CD4-positive, alpha-beta memory T cell (primary cell): ENCODE measurements at regions not wholly inside any gene's neighbourhood (a gene's known extent, or its start where the extent isn't known, plus 50 kb on each side); places are given as distances from the start of the nearest gene placed in this dataset.

Source experiments
- CTCF ChIA-PET: fragments of 350-600 bp; sonication (Branson Sonifier 250); formaldehyde crosslinking; loops from one replicate; lab custom pipeline; 2021; ENCODE audit warnings: inconsistent platforms; ENCODE audit not compliant: partially characterized antibody; lab: Charles Lee
- POLR2A ChIA-PET: fragments of 350-600 bp; sonication (Branson Sonifier 250); formaldehyde crosslinking; loops from one replicate; lab custom pipeline; 2021; ENCODE audit not compliant: partially characterized antibody; lab: Charles Lee
- DNase-seq, 5 donors: peaks; one replicate each; pipeline versions ENCODE4 v3.0.0 to v3.0.0-alpha.2; 2020 to 2022; ENCODE audit warnings: mixed read lengths in 1 of 5
- H3K27ac ChIP-seq: one replicate; pipeline ENCODE4 v1.7.0; 2013; ENCODE audit warnings: low read depth, low read length
- H3K27me3 ChIP-seq: 2 replicates; pipeline ENCODE4 v1.7.0; 2013; ENCODE audit warnings: mild to moderate bottlenecking, low read length, moderate library complexity; ENCODE audit not compliant: insufficient read depth
- H3K36me3 ChIP-seq: 2 replicates; pipeline ENCODE4 v1.7.0; 2013; ENCODE audit warnings: mild to moderate bottlenecking, low read length, moderate library complexity; ENCODE audit not compliant: insufficient read depth
- H3K4me1 ChIP-seq: 2 replicates; pipeline ENCODE4 v1.7.0; 2013; ENCODE audit warnings: mild to moderate bottlenecking, low read length, moderate library complexity; ENCODE audit not compliant: insufficient read depth
- H3K4me3 ChIP-seq, 2 donors: one replicate each; pipeline ENCODE4 v1.7.0; 2013; ENCODE audit warnings: low read length in 2 of 2, mild to moderate bottlenecking in 1 of 2
- H3K9me3 ChIP-seq, 2 donors: one replicate each; pipeline ENCODE4 v1.7.0; 2013; ENCODE audit warnings: low read length in 2 of 2, control low read depth in 1 of 2; ENCODE audit not compliant: control insufficient read depth in 1 of 2
- H3K27ac Mint-ChIP-seq, 7 donors: one replicate each; pipeline ENCODE4 v1.8.0; 2020 to 2021; ENCODE audit warnings: mixed read lengths in 7 of 7, mild to moderate bottlenecking in 6 of 7, inconsistent platforms in 3 of 7, moderate library complexity in 3 of 7
- H3K27me3 Mint-ChIP-seq, 2 donors: one replicate each; pipeline ENCODE4 v1.8.0; 2020 to 2021; ENCODE audit warnings: mixed read lengths in 2 of 2
- H3K36me3 Mint-ChIP-seq, 2 donors: one replicate each; pipeline ENCODE4 v1.8.0; 2020 to 2021; ENCODE audit warnings: mixed read lengths in 2 of 2, inconsistent platforms in 1 of 2, mild to moderate bottlenecking in 1 of 2
- H3K4me1 Mint-ChIP-seq, 4 donors: one replicate each; pipeline ENCODE4 v1.8.0; 2020 to 2021; ENCODE audit warnings: mixed read lengths in 4 of 4, mild to moderate bottlenecking in 1 of 4
- H3K4me3 Mint-ChIP-seq, 8 donors: one replicate each; pipeline ENCODE4 v1.8.0; 2020 to 2021; ENCODE audit warnings: mixed read lengths in 8 of 8, mild to moderate bottlenecking in 7 of 8, moderate library complexity in 6 of 8, inconsistent platforms in 3 of 8
- H3K9me3 Mint-ChIP-seq, 8 donors: one replicate each; pipeline ENCODE4 v1.8.0; 2020 to 2021; ENCODE audit warnings: mixed read lengths in 8 of 8, mild to moderate bottlenecking in 5 of 8, inconsistent platforms in 3 of 8, moderate library complexity in 1 of 8
- intact Hi-C: fragments of 100-400 bp; cut with micrococcal nuclease; formaldehyde crosslinking; loops from one replicate; pipeline ENCODE4 v1.15.1; 2023

DNA sequence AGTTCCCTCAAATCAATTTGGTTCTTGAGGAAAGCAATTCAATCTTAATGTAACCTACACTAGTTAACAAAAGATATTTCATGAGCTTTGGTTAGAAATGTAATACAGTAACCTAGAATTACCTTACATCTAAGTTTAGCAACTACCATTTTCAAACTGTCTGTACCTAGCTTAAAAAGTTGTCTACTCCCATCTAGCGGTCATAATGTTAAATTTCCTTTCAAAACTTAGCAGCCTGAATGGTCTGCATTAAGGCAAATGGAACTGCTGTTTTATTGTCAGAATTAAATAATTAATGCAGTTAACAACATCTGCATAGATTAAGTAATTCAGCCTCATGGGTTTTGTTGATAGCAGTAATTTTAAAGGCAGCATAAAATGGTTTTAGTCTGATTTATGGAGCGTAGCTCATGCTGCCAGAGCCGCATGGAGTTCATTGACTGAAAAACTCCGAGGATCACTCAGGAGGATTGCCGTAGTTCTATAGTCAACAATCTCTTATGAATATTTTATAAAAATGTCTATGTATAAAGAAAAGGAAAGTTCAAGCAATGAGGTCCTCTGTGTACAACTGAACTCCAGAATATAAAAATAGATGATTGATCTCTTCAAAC is 485.4 kb upstream of the MANEA start:
- Histone ChIP-seq H3K4me3 (no peak overlapping the region), H3K36me3 (no peaks in the 10 kb centered on the region), H3K27me3 (no peaks in the 10 kb centered on the region), H3K9me3 (no peaks in the 10 kb centered on the region), H3K27ac (no peak overlapping the region), H3K4me1 (no peaks in the 10 kb centered on the region)
- ChIA-PET POLR2A (no interaction called here), CTCF (interaction anchor here (1.2 kb wide), 1 partner anchor 9 kb away, joined by 5 read pairs; no protein-coding TSS in a partner anchor)
- Mint-ChIP-seq H3K27ac (no peak overlapping the region), H3K4me3 (no peak overlapping the region), H3K36me3 (no peaks in the 10 kb centered on the region), H3K27me3 (no peaks in the 10 kb centered on the region), H3K4me1 (no peaks in the 10 kb centered on the region), H3K9me3 (no peaks in the 10 kb centered on the region)
- no peak for DNase-seq
- intact Hi-C loops: no loop called here

DNA sequence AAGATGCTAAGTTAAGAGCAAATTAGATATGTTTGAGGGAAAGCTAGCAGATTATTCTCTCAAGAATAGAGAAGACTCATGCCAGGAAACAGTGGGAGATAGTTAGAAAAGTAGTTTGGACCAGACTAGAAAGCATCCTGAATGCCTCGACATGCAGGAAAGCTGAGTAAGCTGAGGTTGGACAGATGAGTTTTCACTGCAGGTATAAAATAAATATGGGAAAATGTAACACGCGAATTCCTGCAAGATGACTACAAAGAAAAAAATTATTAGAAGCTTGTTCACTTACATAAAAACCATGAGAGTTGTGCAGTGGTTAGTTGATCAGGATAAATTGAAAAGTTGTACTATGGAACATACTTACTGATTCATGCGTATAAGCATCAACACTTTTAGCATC is 484.2 kb upstream of the MANEA start:
- CTCF ChIA-PET: no interaction called here

DNA sequence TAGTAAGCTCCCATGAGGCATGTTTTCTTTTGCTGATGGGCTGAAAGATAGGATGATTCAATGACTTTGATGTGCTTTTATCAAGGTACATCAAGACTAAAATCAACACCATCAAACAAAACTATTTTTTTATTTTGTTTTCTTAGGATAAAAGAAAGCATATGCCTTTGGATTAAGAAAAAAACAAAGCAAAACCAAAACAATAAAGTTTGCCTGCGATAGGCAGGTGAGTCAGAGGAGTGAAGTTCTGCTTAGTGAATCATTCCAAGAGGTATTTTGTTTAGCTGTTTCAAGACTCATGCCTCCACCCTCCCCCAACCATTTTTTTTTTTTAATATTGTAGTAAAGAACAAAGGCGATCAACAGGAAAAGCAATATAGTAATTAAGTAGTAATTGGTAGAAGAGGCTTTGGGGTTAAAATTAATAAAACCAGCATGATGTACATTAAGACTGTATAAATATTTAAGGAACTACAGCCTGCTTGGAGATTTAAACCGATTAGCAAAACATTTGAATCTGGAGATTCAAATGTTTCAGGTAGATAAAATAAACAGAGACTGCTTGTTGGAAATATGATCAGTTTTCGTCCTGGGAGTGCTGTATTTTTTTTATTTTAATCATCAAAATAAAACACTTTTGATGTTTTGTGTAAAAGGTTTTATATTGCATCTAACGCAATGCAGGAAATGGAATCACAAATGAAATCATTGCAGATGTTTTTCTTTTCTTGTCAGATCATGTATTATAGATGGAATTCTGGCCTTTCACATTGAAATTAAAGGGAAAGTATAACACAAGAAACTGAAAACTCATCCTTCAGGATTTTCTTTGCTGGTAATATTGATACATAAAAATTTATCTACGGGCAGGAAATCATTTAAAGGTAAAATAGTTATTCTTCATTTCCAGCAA is 482.3 kb upstream of the MANEA start:
- Histone ChIP-seq H3K4me1 (no peaks in the 10 kb centered on the region), H3K4me3 (no peak overlapping the region), H3K27me3 (no peaks in the 10 kb centered on the region), H3K9me3 (no peaks in the 10 kb centered on the region), H3K36me3 (no peaks in the 10 kb centered on the region), H3K27ac (no peak overlapping the region)
- POLR2A ChIA-PET: no interaction called here
- CTCF ChIA-PET: no interaction called here
- Mint-ChIP-seq H3K27me3 (no peaks in the 10 kb centered on the region), H3K4me3 (no peak overlapping the region), H3K36me3 (no peaks in the 10 kb centered on the region), H3K27ac (no peak overlapping the region), H3K4me1 (no peaks in the 10 kb centered on the region), H3K9me3 (no peaks in the 10 kb centered on the region)
- intact Hi-C loops: no loop called here
- no peak for DNase-seq

More for the DNA sequence above, 484.2 kb upstream of the MANEA start:
- Mint-ChIP-seq H3K9me3 (no peaks in the 10 kb centered on the region), H3K4me3 (no peak overlapping the region), H3K4me1 (no peaks in the 10 kb centered on the region), H3K27me3 (no peaks in the 10 kb centered on the region), H3K36me3 (no peaks in the 10 kb centered on the region), H3K27ac (no peak overlapping the region)
- no peak for DNase-seq
- no peaks in the 10 kb centered on the region for H3K36me3 ChIP-seq
- POLR2A ChIA-PET: no interaction called here
- no peaks in the 10 kb centered on the region for H3K4me1 ChIP-seq
- no peak overlapping the region for H3K4me3 ChIP-seq
- no peak overlapping the region for H3K27ac ChIP-seq
- H3K9me3 ChIP-seq: no peaks in the 10 kb centered on the region
- no peaks in the 10 kb centered on the region for H3K27me3 ChIP-seq
- intact Hi-C loops: no loop called here

DNA sequence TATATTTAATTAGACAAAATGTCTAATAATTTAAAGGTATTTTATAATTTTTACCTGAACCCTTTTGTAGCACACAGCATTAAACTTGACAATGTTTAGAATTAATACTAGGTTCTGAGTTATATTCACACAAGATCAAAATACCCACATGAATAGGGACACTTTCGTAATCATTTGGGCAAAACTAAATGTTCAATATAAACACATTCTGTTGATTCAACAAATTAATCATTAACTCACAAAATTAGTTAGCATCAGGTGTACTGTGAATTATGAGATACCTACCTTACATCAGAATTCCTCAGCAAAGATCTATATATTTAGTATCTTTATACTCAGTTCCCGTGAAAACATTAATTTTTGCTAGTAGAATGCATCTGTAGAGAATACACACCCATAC is 481.5 kb upstream of the MANEA start:
- Mint-ChIP-seq H3K4me1 (no peaks in the 10 kb centered on the region), H3K27ac (no peak overlapping the region), H3K4me3 (no peak overlapping the region), H3K36me3 (no peaks in the 10 kb centered on the region), H3K27me3 (no peaks in the 10 kb centered on the region), H3K9me3 (no peaks in the 10 kb centered on the region)
- Histone ChIP-seq H3K27ac (no peak overlapping the region), H3K27me3 (no peaks in the 10 kb centered on the region), H3K9me3 (no peaks in the 10 kb centered on the region), H3K4me1 (no peaks in the 10 kb centered on the region), H3K36me3 (no peaks in the 10 kb centered on the region), H3K4me3 (no peak overlapping the region)
- intact Hi-C loops: no loop called here
- POLR2A ChIA-PET: no interaction called here
- DNase-seq: no peak
- CTCF ChIA-PET: no interaction called here

DNA sequence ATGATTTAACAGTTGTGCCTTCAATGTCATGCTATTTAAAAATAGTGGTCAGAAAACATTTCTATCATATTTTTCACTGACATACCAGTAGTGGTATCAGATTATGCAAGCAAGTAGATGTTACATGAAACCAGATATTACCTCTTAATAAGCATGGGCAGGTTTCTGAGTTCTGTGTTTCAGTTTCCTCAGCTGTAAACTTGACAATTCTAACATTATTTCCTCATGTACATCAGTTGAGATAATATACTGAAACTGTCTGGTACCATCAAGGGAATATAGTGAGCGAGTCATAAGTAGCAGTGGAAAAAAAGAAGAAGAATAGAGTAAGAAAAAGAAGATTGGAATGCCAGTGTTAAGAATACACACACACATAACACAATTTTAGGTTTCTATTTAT is 477.9 kb upstream of the MANEA start:
- POLR2A ChIA-PET: no interaction called here
- Mint-ChIP-seq H3K9me3 (no peaks in the 10 kb centered on the region), H3K4me1 (no peaks in the 10 kb centered on the region), H3K27ac (no peak overlapping the region), H3K36me3 (no peaks in the 10 kb centered on the region), H3K4me3 (no peak overlapping the region), H3K27me3 (no peaks in the 10 kb centered on the region)
- intact Hi-C loops: no loop called here
- Histone ChIP-seq H3K4me1 (no peaks in the 10 kb centered on the region), H3K27me3 (no peaks in the 10 kb centered on the region), H3K9me3 (no peaks in the 10 kb centered on the region), H3K27ac (no peak overlapping the region), H3K4me3 (no peak overlapping the region), H3K36me3 (no peaks in the 10 kb centered on the region)
- CTCF ChIA-PET: no interaction called here
- DNase-seq: no peak

DNA sequence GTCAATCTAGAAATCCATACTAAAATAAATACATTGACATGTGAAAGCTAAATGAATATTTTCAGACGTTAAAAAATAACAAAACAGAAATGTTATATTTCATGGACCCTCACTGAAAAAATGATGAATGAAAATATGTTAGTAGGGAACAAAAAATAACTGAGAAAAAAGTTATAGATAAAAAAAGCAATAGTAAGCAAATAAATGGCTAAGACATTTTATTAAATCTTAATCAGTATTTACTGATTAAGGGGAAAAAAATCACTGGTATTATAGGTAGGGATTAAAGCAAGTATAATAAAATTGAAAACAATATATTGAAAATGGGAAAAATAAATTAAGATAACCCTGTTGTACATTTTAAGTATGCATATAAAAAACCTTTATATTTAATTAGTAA is 468.1 kb upstream of the MANEA start:
- Mint-ChIP-seq H3K9me3 (peaks cover 0 to 2% (median 0%) of the 10 kb centered on the region in 8 donors), H3K36me3 (no peaks in the 10 kb centered on the region), H3K27ac (no peak overlapping the region), H3K4me1 (no peaks in the 10 kb centered on the region), H3K4me3 (no peak overlapping the region), H3K27me3 (no peaks in the 10 kb centered on the region)
- no peaks in the 10 kb centered on the region for H3K9me3 ChIP-seq
- H3K4me1 ChIP-seq: no peaks in the 10 kb centered on the region
- no peaks in the 10 kb centered on the region for H3K36me3 ChIP-seq
- H3K4me3 ChIP-seq: no peak overlapping the region
- CTCF ChIA-PET: no interaction called here
- POLR2A ChIA-PET: no interaction called here
- no peak for DNase-seq
- intact Hi-C loops: no loop called here
- no peak overlapping the region for H3K27ac ChIP-seq
- H3K27me3 ChIP-seq: no peaks in the 10 kb centered on the region

DNA sequence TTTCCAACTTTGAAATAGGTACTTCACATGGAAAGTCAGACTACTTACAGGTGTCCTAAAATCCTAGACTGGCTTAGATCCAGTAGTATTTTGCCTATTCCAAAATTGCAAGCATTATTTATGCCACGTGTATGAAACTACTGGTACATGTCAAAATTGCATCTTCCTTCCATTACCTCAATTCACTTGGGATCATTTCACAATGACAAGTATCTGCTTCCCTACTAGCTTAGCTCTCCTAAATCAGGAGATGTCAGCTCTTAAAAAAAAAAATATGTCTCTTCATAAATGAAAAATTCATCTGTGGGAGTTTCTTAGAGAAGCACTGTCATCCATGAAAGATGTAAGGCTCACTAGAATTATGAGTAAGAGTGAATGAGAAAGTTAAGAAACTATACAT is 466.6 kb upstream of the MANEA start:
- POLR2A ChIA-PET: no interaction called here
- no peak overlapping the region for H3K27ac Mint-ChIP-seq
- Histone ChIP-seq H3K4me1 (no peaks in the 10 kb centered on the region), H3K36me3 (no peaks in the 10 kb centered on the region), H3K4me3 (no peak overlapping the region), H3K27ac (no peak overlapping the region), H3K27me3 (no peaks in the 10 kb centered on the region), H3K9me3 (no peaks in the 10 kb centered on the region)
- no peak for DNase-seq
- H3K4me3 Mint-ChIP-seq: no peak overlapping the region
- no peaks in the 10 kb centered on the region for H3K4me1 Mint-ChIP-seq
- intact Hi-C loops: no loop called here
- H3K27me3 Mint-ChIP-seq: no peaks in the 10 kb centered on the region
- peaks cover 0 to 2% (median 0%) of the 10 kb centered on the region in 8 donors for H3K9me3 Mint-ChIP-seq
- CTCF ChIA-PET: no interaction called here
- H3K36me3 Mint-ChIP-seq: no peaks in the 10 kb centered on the region
